MM.1S (cell line): ENCODE measurements at regions not wholly inside any gene's neighbourhood (a gene's known extent, or its start where the extent isn't known, plus 50 kb on each side); places are given as distances from the start of the nearest gene placed in this dataset.

Experiments
- EZH2 ChIP-seq: fragments of 300-600 bp; sonication (generic); optimal IDR thresholded peaks from 2 replicates; pipeline ENCODE3; 2017; ENCODE audit warnings: low read depth, mild to moderate bottlenecking, antibody characterized with exemption, low read length, mixed read lengths
- EZH2phosphoT487 ChIP-seq: fragments of 300-600 bp; sonication (generic); IDR thresholded peaks from 2 replicates; pipeline ENCODE4 v1.6.1; 2018; ENCODE audit warnings: antibody characterized with exemption, low read length
- TF ChIP-seq, protein P1 (sequence below): fragments of 300-600 bp; sonication (generic); IDR thresholded peaks from 2 replicates; pipeline ENCODE4 v1.5.1; 2016; ENCODE audit warnings: antibody characterized with exemption, low read length, mixed read lengths

- TF ChIP-seq, protein P1, sequence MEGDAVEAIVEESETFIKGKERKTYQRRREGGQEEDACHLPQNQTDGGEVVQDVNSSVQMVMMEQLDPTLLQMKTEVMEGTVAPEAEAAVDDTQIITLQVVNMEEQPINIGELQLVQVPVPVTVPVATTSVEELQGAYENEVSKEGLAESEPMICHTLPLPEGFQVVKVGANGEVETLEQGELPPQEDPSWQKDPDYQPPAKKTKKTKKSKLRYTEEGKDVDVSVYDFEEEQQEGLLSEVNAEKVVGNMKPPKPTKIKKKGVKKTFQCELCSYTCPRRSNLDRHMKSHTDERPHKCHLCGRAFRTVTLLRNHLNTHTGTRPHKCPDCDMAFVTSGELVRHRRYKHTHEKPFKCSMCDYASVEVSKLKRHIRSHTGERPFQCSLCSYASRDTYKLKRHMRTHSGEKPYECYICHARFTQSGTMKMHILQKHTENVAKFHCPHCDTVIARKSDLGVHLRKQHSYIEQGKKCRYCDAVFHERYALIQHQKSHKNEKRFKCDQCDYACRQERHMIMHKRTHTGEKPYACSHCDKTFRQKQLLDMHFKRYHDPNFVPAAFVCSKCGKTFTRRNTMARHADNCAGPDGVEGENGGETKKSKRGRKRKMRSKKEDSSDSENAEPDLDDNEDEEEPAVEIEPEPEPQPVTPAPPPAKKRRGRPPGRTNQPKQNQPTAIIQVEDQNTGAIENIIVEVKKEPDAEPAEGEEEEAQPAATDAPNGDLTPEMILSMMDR = no peak
- TF ChIP-seq EZH2 (no peak), EZH2phosphoT487 (no peak)
These were observed 68.2 kb downstream of the NHLRC3 start for GRCh38 chr13:39106216-39107005.
